GM12892 (cell line): ENCODE measurements at regions not wholly inside any gene's neighbourhood (a gene's known extent, or its start where the extent isn't known, plus 50 kb on each side); places are given as distances from the start of the nearest gene placed in this dataset.
"Not testable (repeated sequence)": the region's sequence is repeated elsewhere in the genome, so short reads cannot be mapped to it uniquely, and the experiment has no call there.

Experiments
- DNase-seq: peaks from one replicate; pipeline ENCODE4 v3.0.0; 2011; ENCODE audit not compliant: insufficient read length
- FAIRE-seq: peaks from 2 replicates; lab custom pipeline; 2011; peaks lifted over from hg19 to GRCh38; lab: Jason Lieb, UNC
- POLR2A ChIP-seq: IDR thresholded peaks from 2 replicates; pipeline ENCODE4 v1.6.1; 2011; ENCODE audit warnings: low read depth, low read length, control low read depth
- POLR2AphosphoS5 ChIP-seq: IDR thresholded peaks from 2 replicates; pipeline ENCODE4 v1.6.1; 2011; ENCODE audit warnings: low read depth, low read length, control low read depth
- TAF1 ChIP-seq: IDR thresholded peaks from 2 replicates; pipeline ENCODE4 v1.6.1; 2011; ENCODE audit warnings: low read depth, mild to moderate bottlenecking, control low read depth, low read length, borderline replicate concordance

DNA sequence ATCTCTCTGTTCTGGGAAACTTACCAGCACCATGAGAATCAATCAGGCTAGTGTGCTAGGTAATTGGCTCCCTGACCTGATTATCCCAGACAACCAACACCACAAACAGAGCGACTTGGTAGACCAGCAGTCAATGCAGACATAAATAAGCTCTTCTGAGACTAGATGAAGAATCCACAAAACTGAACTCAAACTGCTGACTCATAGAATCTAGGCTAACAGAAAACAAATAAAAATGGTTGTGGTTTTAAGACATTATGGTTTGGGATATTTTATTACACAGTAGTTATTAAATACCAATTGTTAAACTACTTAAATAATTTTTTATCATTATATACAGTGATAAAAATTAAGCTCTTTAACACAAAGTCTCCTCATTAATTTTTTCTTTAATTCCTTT lies 535.7 kb downstream of the COL11A1 start:
- FAIRE-seq = no peak
- no peak for DNase-seq
- TF ChIP-seq TAF1 = no peak
- TF ChIP-seq POLR2A = no peak
- TF ChIP-seq POLR2AphosphoS5 = no peak

GRCh38 chr1:102566182-102566581 lies 542.1 kb downstream of the COL11A1 start:
- DNase-seq = no peak
- FAIRE-seq = no peak
- TF ChIP-seq POLR2A = no peak

GRCh38 chr1:102562380-102562779 lies 545.9 kb downstream of the COL11A1 start:
- FAIRE-seq (no peak), DNase-seq (no peak)
- TF ChIP-seq TAF1 (no peak), POLR2AphosphoS5 (no peak), POLR2A (no peak)

DNA sequence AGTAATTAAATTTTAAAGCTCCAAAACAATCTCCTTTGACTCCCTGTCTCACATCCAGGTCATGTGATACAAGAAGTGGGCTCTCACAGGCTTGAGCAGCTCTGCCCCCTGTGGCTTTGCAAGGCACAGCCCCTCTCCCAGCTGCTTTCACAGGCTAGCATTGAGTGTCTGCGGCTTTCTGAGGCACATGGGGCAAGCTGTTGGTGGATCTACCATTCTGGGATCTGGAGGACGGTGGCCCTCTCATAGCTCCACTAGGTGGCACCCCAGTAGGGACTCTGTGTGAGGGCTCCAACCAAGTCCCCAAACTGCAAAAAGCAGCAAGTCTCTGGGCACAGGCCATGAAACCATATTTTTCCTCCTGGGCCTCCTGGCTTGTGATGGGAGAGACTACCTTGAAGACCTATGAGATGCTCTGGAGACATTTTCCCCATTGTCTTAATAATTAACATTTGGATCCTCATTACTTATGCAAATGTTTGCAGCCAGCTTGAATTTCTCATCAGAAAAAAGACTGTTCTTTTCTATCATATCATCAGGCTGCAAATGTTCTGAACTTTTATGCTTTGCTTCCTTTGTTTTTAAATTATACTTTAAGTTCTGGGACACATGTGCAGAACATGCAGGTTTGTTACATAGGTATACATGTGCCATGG lies 554.1 kb upstream of the OLFM3 start:
- TF ChIP-seq TAF1 (no peak), POLR2A (no peak)
- DNase-seq (no peak), FAIRE-seq (no peak)

- TF ChIP-seq POLR2A (no peak), POLR2AphosphoS5 (no peak), TAF1 (no peak)
- no peak for DNase-seq
- no peak for FAIRE-seq
Observed at GRCh38 chr1:102546251-102546650, 549.5 kb upstream of the OLFM3 start.

- no peak for TF ChIP-seq TAF1
- TF ChIP-seq POLR2A = no peak
- no peak for TF ChIP-seq POLR2AphosphoS5
- DNase-seq (no peak), FAIRE-seq (no peak)
Observed at GRCh38 chr1:102535829-102536505, 539.2 kb upstream of the OLFM3 start.

GRCh38 chr1:102531036-102531435 lies 534.3 kb upstream of the OLFM3 start:
- FAIRE-seq (no peak), DNase-seq (no peak)
- no peak for TF ChIP-seq POLR2A
- no peak for TF ChIP-seq POLR2AphosphoS5
- TF ChIP-seq TAF1 = no peak

DNA sequence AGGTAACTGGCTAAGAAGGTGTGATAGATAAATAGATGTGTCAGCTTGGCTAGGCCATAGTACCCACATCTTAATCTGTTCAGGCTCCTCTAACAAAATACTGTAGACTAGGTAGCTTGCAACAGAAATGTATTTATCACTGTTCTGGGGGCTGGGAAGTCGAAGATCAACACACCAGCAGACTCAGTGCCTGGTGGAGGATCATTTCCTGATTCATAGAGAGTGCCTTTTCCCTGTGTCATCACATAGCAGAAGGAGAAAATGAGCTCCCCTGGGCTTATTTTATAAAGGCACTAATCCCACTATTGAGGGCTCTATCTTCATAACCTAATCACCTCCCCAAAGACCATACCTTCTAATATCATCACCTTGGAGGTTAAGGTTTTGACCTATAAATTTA lies 532.7 kb upstream of the OLFM3 start:
- no peak for FAIRE-seq
- no peak for TF ChIP-seq POLR2A
- TF ChIP-seq TAF1 = no peak
- no peak for TF ChIP-seq POLR2AphosphoS5
- no peak for DNase-seq

DNA sequence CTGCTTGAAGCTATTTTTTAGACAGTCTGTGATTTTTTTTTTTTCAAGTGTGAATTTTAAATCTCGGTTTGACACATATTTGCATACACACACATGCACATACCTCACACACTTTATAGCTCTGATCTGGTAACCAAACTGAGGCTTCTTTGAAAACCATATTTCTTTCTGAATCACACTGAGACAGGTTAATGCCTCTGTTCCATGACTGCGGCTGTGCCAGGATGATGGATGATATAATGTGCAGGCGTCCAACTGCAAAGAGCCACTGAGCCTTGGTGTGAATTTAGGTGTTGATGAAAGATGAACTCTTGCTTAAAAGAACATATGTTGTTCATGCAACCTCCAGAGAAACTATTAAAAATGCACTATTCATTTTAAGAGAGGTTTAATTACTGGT lies 504.0 kb upstream of the OLFM3 start:
- FAIRE-seq = no peak
- no peak for TF ChIP-seq POLR2AphosphoS5
- TF ChIP-seq POLR2A = no peak
- TF ChIP-seq TAF1 = no peak
- DNase-seq = no peak

- FAIRE-seq (no peak), DNase-seq (no peak)
- TF ChIP-seq POLR2AphosphoS5 = no peak
- no peak for TF ChIP-seq POLR2A
- TF ChIP-seq TAF1 = no peak
Observed at GRCh38 chr1:102498929-102499328, 502.2 kb upstream of the OLFM3 start.

- FAIRE-seq, DNase-seq: not testable (repeated sequence)
Observed at GRCh38 chr1:102497810-102498209, 501.1 kb upstream of the OLFM3 start.

DNA sequence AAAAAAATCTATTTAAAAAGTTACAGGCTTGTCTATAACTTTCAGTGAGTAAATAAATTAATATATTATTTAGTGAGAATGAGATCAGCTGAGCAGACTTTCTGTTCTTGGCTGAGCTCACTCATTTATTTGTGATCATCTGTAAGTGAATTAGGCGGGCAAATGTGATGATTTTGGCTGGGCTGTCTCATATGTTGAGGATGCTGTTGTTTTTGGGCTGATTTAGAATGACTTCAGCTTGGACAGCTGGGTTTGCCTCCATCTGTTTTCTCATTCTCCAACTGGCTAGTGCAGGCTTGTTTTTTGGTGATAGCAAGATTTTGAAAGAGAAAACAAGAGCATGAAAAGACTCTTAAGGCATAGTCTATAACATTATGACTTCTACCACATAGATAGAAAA lies 475.8 kb upstream of the OLFM3 start:
- no peak for DNase-seq
- FAIRE-seq = no peak
- TF ChIP-seq POLR2AphosphoS5 (no peak), POLR2A (no peak), TAF1 (no peak)

DNA sequence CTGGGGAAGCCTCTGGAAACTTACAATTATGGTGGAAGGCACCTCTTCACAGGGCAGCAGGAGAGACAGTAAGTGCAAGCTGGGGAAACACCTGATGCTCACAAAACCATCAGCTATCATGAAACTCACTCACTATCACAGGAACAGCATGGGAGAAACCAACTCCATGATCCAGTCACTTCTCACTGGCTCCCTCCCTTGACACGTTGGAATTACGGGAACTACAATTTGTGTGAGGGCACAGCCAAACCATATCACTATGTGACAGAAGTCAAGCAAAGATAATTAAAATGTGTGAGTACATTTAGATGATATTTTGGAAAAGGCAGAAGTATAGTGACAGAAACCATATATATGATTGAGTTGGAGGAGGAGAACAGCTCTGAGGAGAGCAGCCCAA lies 474.0 kb upstream of the OLFM3 start:
- no peak for DNase-seq
- FAIRE-seq = no peak
- TF ChIP-seq POLR2AphosphoS5 (no peak), TAF1 (no peak), POLR2A (no peak)
